GM18870 (cell line): ENCODE measurements at regions not wholly inside any gene's neighbourhood (a gene's known extent, or its start where the extent isn't known, plus 50 kb on each side); places are given as distances from the start of the nearest gene placed in this dataset.
"Not testable (repeated sequence)": the region's sequence is repeated elsewhere in the genome, so short reads cannot be mapped to it uniquely, and the experiment has no call there.

Experiments used
- ATAC-seq: cut with Tn5 transposase; IDR thresholded peaks from one replicate; pipeline ENCODE4 v1.9.1; 2021; ENCODE audit warnings: moderate library complexity; ENCODE audit not compliant: unreplicated experiment

- no peak for ATAC-seq
Measured at GRCh38 chr16:75836347-75837010, 110.2 kb upstream of the CPHXL start.

GRCh38 chr16:75837264-75837663, 111.0 kb upstream of the CPHXL start:
- ATAC-seq = no peak

GRCh38 chr16:75837681-75838080, 111.4 kb upstream of the CPHXL start:
- no peak for ATAC-seq

GRCh38 chr16:75841517-75841916, 115.2 kb upstream of the CPHXL start:
- no peak for ATAC-seq

GRCh38 chr16:75847172-75847571, 120.9 kb upstream of the CPHXL start:
- no peak for ATAC-seq

- ATAC-seq = no peak
Measured at GRCh38 chr16:75854152-75854551, 127.9 kb upstream of the CPHXL start.

GRCh38 chr16:75860326-75861053, 134.2 kb upstream of the CPHXL start:
- ATAC-seq = no peak

GRCh38 chr16:75861311-75862097, 135.2 kb upstream of the CPHXL start:
- ATAC-seq = no peak

GRCh38 chr16:75862098-75862386, 135.8 kb upstream of the CPHXL start:
- no peak for ATAC-seq

- no peak for ATAC-seq
Measured at GRCh38 chr16:75864243-75864642, 138.0 kb upstream of the CPHXL start.

- no peak for ATAC-seq
Measured at GRCh38 chr16:75865736-75866135, 139.4 kb upstream of the CPHXL start.

- no peak for ATAC-seq
Measured at GRCh38 chr16:75868636-75869632, 142.6 kb upstream of the CPHXL start.

GRCh38 chr16:75881280-75881679, 155.0 kb upstream of the CPHXL start:
- not testable (repeated sequence) for ATAC-seq

GRCh38 chr16:75899163-75899562, 172.9 kb upstream of the CPHXL start:
- no peak for ATAC-seq

GRCh38 chr16:75908331-75909117, 182.2 kb upstream of the CPHXL start:
- no peak for ATAC-seq

- ATAC-seq = no peak
Measured at GRCh38 chr16:75909746-75910145, 183.5 kb upstream of the CPHXL start.

- ATAC-seq = no peak
Measured at GRCh38 chr16:75911896-75912295, 185.6 kb upstream of the CPHXL start.

GRCh38 chr16:75913958-75914357, 187.7 kb upstream of the CPHXL start:
- no peak for ATAC-seq

GRCh38 chr16:75916451-75916850, 190.2 kb upstream of the CPHXL start:
- no peak for ATAC-seq

GRCh38 chr16:75918109-75918508, 191.8 kb upstream of the CPHXL start:
- no peak for ATAC-seq
